GM21381 (cell line): ENCODE measurements at regions not wholly inside any gene's neighbourhood (a gene's known extent, or its start where the extent isn't known, plus 50 kb on each side); places are given as distances from the start of the nearest gene placed in this dataset.

Experiments used
- ATAC-seq: cut with Tn5 transposase; IDR thresholded peaks from one replicate; pipeline ENCODE4 v1.9.1; 2021; ENCODE audit warnings: mild to moderate bottlenecking, moderate library complexity; ENCODE audit not compliant: unreplicated experiment

DNA sequence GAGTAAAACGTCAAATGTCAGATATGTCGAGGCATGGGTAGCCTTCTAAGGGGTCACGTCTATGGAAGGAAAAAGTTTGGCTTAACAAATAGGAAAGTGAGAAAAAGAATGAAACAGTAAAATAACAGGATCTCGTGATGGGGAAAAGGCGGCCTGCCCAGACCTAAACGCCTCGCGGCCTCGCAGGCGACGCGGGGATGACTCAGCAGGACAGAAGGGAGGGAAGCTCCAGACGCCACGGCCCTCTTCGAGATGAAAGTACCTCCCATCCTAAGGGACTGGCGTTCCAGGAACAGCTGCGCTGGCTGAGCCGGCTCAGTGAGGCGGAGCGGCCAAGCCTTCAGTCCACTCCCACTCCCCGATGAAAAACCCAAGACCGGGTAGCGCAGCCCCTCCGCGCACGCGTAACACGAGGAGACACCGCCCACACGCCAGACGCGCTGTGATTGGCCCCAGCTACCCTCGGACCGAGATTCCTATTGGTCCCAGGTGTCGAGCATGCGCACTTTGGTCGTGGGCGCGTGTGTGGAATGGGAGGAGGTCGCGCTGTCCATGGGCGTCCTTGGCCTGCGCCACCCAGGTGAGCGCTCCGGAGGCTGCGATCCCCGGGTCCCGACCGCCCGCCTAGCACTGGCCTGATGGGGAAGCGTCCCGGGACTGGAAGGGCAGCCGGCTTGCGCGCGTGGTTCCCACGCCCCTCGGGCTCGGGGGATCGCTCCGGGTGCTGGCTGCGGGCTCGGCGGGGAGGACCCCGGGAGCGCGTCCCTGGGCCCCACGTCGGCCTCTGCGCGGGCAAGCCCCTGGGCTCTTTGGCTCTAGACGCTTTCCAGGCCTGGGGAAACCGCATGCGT, 588.5 kb downstream of the MTRR start:
- peak; percentile 97 for ATAC-seq

- ATAC-seq, result peak; percentile 14
Observed at GRCh38 chr5:8458038-8458383, 589.1 kb downstream of the MTRR start.

DNA sequence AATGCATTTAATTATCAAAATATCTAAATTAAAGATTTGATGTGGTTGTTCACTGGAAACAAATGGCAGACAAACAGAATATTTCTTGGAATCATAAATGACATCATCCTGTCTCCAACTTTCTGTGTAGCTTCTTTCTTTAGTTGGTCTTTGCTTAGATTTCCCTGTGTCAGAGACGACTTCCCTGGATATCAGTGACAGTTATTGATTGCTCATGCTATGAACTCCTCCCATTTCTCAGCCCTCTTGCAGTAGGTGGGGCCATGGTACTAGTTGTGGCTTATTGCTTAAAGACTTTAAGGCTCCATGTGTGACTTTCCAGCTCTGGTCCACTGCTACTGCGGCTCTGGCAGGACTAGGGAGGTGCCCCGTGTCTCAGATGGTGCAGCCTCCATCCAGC, 592.6 kb downstream of the MTRR start:
- no peak for ATAC-seq

DNA sequence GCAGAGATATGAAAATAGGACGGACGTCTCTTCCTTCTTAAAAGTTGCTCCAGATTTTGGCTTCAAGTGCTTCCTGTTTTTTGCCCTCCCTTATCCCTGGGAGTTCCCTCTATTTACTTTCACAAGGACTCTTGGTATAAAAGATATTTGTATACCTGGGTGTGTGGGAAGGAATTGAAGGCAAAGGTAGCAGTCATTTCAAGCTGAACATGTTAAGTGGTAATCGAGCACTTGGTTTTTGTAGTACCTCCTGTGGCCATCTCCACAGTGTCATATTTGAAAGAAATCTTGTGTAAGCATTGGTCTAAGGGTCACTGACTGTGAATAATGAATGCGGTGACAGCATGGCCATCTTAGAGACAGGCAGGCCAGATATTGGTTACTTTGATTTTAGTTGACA, 593.6 kb downstream of the MTRR start:
- ATAC-seq, result no peak

- no peak for ATAC-seq
Observed at GRCh38 chr5:8470489-8470888, 601.5 kb downstream of the MTRR start.

- ATAC-seq, result no peak
Observed at GRCh38 chr5:8471581-8471980, 602.6 kb downstream of the MTRR start.

- ATAC-seq, result no peak
Observed at GRCh38 chr5:8473016-8473415, 604.1 kb downstream of the MTRR start.

- no peak for ATAC-seq
Observed at GRCh38 chr5:8473827-8474568, 605.0 kb downstream of the MTRR start.

GRCh38 chr5:8474569-8474930, 605.6 kb downstream of the MTRR start:
- no peak for ATAC-seq

- ATAC-seq, result no peak
Observed at GRCh38 chr5:8478326-8478725, 609.4 kb downstream of the MTRR start.

DNA sequence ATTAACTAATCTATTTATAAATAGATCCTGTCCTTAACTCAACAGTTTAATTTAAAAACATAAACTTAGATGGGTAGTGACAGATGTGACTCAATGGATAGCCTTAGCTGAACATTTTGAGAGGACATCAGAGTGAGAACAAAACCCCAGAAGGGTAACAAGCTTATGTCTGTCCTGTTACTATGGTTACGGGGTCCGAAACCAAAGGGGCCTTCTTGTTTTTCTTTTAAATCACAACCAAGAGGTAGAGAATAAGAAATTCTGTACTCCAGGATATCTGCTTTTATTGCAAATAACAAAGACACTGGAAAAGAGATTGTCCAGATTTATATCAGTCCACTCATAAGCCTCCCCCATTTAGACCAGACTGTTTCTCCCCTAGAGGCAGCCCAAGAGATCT, 612.1 kb downstream of the MTRR start:
- no peak for ATAC-seq

GRCh38 chr5:8491254-8491653, 622.3 kb downstream of the MTRR start:
- no peak for ATAC-seq

DNA sequence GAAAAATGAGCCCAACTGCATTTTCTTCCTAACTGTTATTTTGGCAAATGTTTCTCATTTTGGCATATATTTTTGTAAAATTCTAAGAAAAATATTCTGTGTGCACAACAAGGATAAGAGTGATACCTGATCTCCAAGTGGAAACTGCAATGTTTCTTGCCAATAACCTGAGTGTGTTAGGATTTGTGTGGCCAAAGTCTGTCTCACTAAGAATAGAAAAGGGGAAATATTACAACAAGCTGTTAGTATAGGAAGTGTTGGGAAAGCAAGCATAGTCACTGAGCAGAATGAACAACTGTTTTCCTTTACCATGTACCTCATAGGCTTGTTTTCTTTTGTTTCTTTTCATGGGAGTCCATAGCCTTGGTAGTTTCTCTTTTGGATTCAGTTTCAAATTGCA, 624.2 kb downstream of the MTRR start:
- no peak for ATAC-seq

DNA sequence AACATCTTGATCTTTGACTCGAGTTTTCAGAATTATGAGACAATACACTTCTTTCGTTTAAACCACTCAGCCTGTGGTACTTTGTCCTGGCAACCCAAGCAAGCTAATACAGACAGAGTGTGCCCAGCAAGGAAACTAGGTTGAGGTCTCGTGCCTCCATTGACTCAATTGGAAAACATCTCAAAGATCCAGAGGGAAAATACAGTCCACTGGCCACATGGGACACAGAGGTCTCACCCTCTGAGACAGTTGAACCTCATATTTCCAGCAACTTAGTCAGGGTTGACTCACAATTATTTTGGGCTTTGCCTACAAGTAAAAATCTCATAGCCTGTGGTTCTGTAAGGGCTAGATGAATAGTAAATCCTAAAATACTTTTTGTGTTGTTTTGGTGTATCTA, 631.5 kb downstream of the MTRR start:
- ATAC-seq, result no peak

DNA sequence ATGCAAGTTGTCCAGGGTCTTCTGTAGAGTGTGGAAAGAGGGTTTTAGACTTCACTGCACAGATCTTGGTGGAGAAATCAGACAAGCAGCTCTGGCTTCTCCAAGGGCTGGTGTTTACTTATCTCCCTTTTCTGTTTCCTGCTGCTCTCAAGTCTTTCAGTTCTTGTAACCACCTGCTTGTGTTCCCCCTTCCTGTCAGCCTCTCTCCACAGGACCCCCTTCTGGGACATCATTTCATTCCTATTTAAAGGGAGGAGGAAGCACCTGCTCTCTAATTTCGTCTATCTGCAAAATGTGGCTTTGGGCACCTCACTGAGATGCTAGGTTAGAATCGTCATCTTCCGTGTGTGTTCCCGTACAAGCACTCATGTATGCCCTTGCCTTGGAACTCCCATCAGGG, 636.2 kb downstream of the MTRR start:
- no peak for ATAC-seq

GRCh38 chr5:8508231-8508630, 639.3 kb downstream of the MTRR start:
- ATAC-seq, result no peak

DNA sequence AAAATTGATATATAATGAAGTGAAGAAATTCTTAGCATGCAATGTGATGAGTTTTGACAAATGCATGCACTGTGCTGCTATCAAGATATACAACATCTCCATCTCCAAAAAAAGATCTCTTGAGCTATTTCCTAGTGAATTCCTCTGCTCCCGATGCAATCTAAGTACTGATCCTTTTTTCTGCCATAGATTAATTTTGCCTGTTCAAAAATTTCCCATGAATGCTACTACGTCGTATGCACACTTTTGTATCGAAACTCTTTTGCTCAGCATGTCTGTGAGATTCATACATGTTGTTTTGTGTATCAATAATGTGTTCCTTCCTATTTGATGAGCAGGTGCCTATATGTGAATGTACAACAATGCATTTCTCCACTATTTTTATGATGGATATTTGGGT, 647.4 kb downstream of the MTRR start:
- no peak for ATAC-seq

- no peak for ATAC-seq
Observed at GRCh38 chr5:8517456-8517855, 648.5 kb downstream of the MTRR start.

GRCh38 chr5:8520917-8521316, 652.0 kb downstream of the MTRR start:
- no peak for ATAC-seq

DNA sequence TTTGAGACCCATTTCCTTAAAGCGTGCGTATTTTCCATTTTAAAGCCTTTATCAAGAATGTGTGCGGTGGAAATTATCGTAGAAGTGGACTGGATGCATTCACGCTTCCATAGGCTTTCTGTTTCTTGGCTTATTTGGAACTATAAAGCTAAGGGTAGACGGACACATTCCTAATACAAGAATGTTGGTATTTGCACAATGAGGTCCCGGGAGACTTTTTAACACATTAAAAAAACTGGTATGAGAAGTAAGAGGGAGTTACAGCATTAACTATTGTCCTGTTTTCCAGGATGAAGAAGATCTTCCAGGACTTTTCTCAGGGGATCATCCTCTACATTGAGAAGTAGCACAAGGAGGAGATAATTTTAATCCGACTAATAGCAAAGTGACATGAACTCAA, 653.0 kb downstream of the MTRR start:
- no peak for ATAC-seq

DNA sequence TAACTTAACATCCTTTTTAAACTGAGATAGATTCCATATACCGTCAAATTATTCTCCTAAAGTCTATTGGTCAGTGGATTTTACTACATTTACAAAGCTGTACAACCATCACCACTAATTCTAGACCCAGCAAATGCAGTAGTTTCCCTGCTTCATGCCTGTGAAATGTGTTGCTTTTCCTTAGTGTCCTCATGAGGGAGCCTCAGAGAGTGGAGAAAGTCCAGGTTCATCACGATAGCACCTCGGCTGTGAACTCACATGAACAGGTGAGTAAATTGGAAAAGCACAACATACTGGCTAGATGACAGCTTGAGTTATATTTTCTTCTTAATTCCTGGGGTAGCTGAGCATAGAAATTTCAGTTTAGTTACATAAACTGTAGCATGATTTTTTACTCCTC, 653.7 kb downstream of the MTRR start:
- ATAC-seq, result no peak

GRCh38 chr5:8523501-8523900, 654.6 kb downstream of the MTRR start:
- ATAC-seq, result no peak

- ATAC-seq, result no peak
Observed at GRCh38 chr5:8525819-8526218, 656.9 kb downstream of the MTRR start.
